ENCODE measurements at regions not wholly inside any gene's neighbourhood (a gene's known extent, or its start where the extent isn't known, plus 50 kb on each side); places are given as distances from the start of the nearest gene placed in this dataset.

- H3K27ac ChIP-seq (ENCODE audit: low read length) = no peak overlapping the region
- H3K4me1 ChIP-seq (ENCODE audit: control insufficient read depth, low read depth, low read length) = peaks cover 27% of the 10 kb centered on the region
- H3K9me3 ChIP-seq (ENCODE audit: control insufficient read depth, low read depth, low read length) = no peaks in the 10 kb centered on the region
- no peak overlapping the region for H3K9ac ChIP-seq (ENCODE audit: low read length)
- H3K4me3 ChIP-seq (ENCODE audit: low read length) = peak overlapping the region; percentile 41
- peaks cover 1% of the 10 kb centered on the region for H3K27me3 ChIP-seq (ENCODE audit: control insufficient read depth, insufficient read depth, low read length)
- no peaks in the 10 kb centered on the region for H3K36me3 ChIP-seq (ENCODE audit: control insufficient read depth, low read depth, low read length)
Observed at GRCh38 chr3:23751212-23751723, 54.5 kb upstream of the UBE2E1 start.

- Histone ChIP-seq H3K36me3 (ENCODE audit: control insufficient read depth, low read depth, low read length) (no peaks in the 10 kb centered on the region), H3K4me3 (ENCODE audit: low read length) (no peak overlapping the region), H3K27me3 (ENCODE audit: control insufficient read depth, insufficient read depth, low read length) (no peaks in the 10 kb centered on the region), H3K9ac (ENCODE audit: low read length) (no peak overlapping the region), H3K4me1 (ENCODE audit: control insufficient read depth, low read depth, low read length) (peaks cover 24% of the 10 kb centered on the region), H3K27ac (ENCODE audit: low read length) (no peak overlapping the region), H3K9me3 (ENCODE audit: control insufficient read depth, low read depth, low read length) (no peaks in the 10 kb centered on the region)
Observed at GRCh38 chr3:23752126-23752525, 53.6 kb upstream of the UBE2E1 start.

DNA sequence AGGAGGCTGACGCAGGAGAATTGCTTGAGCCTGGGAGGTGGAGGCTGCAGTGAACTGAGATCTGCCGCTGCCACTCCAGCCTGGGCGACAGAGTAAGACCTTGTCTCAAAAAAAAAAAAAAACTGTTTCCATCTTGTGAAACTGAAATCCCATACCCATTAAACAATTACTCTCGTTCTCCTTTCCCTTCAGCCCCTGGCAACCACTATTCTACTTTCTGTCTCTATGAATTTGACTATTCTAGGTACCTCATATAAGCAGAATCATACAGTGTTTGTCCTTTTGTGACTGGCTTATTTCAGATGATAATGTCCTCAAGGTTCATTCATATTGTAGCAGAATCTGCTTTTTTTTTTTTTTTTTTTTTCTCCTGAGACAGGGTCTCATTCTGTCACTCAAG, 51.5 kb upstream of the UBE2E1 start:
- H3K9ac ChIP-seq (ENCODE audit: low read length) = no peak overlapping the region
- peaks cover 13% of the 10 kb centered on the region for H3K4me1 ChIP-seq (ENCODE audit: control insufficient read depth, low read depth, low read length)
- H3K27ac ChIP-seq (ENCODE audit: low read length) = no peak overlapping the region
- H3K36me3 ChIP-seq (ENCODE audit: control insufficient read depth, low read depth, low read length) = no peaks in the 10 kb centered on the region
- H3K4me3 ChIP-seq (ENCODE audit: low read length) = no peak overlapping the region
- no peaks in the 10 kb centered on the region for H3K9me3 ChIP-seq (ENCODE audit: control insufficient read depth, low read depth, low read length)
- H3K27me3 ChIP-seq (ENCODE audit: control insufficient read depth, insufficient read depth, low read length) = no peaks in the 10 kb centered on the region

All from iPS-18a (cell line).